ENCODE measurements at regions not wholly inside any gene's neighbourhood (a gene's known extent, or its start where the extent isn't known, plus 50 kb on each side); places are given as distances from the start of the nearest gene placed in this dataset.

- intact Hi-C loops (cut with micrococcal nuclease): no loop called here
- no peak overlapping the region for H2AFZ ChIP-seq (ENCODE audit: low read depth, low read length, poor library complexity, severe bottlenecking)
- ChIA-PET CTCF (no interaction called here), RAD21 (ENCODE audit: low non-redundant PET in 1 of 2, low total read pairs in 2 of 2, uncharacterized antibody in 2 of 2, unreplicated experiment in 2 of 2) (no interaction called here), POLR2A (no interaction called here)
- DNase-seq (ENCODE audit: low read depth, low spot score) (no peak), ATAC-seq (no peak)
- H3K4me3 ChIP-seq (replicated peaks in 1 of 2; ENCODE audit: low read depth in 1 of 2, low read length in 2 of 2): no peak overlapping the region
- TF ChIP-seq ZNF274 (IDR thresholded peaks at IDR 0.05; ENCODE audit: low read depth, low read length) (no peak), YY1 (IDR thresholded peaks at IDR 0.05; ENCODE audit: extremely low read depth, insufficient replicate concordance, low read depth, low read length) (no peak), SIN3A (IDR thresholded peaks at IDR 0.05; ENCODE audit: low read depth) (no peak), ELF1 (IDR thresholded peaks at IDR 0.05; ENCODE audit: borderline replicate concordance, low read depth) (no peak), ZFX (IDR thresholded peaks at IDR 0.05) (no peak), EGR1 (IDR thresholded peaks at IDR 0.05; ENCODE audit: low read depth) (no peak), CBX3 (IDR thresholded peaks at IDR 0.05; ENCODE audit: low read depth) (no peak), SRF (IDR thresholded peaks at IDR 0.05; ENCODE audit: low read depth) (no peak)
- TF ChIP-seq, protein P1, sequence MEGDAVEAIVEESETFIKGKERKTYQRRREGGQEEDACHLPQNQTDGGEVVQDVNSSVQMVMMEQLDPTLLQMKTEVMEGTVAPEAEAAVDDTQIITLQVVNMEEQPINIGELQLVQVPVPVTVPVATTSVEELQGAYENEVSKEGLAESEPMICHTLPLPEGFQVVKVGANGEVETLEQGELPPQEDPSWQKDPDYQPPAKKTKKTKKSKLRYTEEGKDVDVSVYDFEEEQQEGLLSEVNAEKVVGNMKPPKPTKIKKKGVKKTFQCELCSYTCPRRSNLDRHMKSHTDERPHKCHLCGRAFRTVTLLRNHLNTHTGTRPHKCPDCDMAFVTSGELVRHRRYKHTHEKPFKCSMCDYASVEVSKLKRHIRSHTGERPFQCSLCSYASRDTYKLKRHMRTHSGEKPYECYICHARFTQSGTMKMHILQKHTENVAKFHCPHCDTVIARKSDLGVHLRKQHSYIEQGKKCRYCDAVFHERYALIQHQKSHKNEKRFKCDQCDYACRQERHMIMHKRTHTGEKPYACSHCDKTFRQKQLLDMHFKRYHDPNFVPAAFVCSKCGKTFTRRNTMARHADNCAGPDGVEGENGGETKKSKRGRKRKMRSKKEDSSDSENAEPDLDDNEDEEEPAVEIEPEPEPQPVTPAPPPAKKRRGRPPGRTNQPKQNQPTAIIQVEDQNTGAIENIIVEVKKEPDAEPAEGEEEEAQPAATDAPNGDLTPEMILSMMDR (IDR thresholded peaks at IDR 0.05 in 2 of 3, conservative IDR thresholded peaks at IDR 0.05 in 1 of 3; ENCODE audit: borderline replicate concordance in 1 of 3, insufficient read depth in 1 of 3, low read depth in 2 of 3, low read length in 2 of 3): no peak
- no peak overlapping the region for H3K27ac ChIP-seq (ENCODE audit: low read depth, low read length)
- no peaks in the 10 kb centered on the region for H3K79me2 ChIP-seq (ENCODE audit: insufficient read depth, low read length)
- H3K9ac ChIP-seq (ENCODE audit: low read length): no peak overlapping the region
- BruUV-seq (replicated peaks): no TSS peak
- H4K20me1 ChIP-seq (ENCODE audit: insufficient read depth): no peaks in the 10 kb centered on the region
- peaks cover 0 to 4% of the 10 kb centered on the region in 2 experiments; a peak in 3 of 4 replicates for H3K4me1 ChIP-seq (ENCODE audit: control insufficient read depth in 1 of 2, insufficient read depth in 2 of 2, low read length in 2 of 2)
- no peak overlapping the region for H3K4me2 ChIP-seq (ENCODE audit: low read length)
- H3K27me3 ChIP-seq (ENCODE audit: insufficient read depth, low read length): no peaks in the 10 kb centered on the region
- H3K36me3 ChIP-seq (ENCODE audit: control insufficient read depth in 1 of 2, insufficient read depth in 2 of 2, low read length in 2 of 2): no peaks in the 10 kb centered on the region
- H3K9me2 ChIP-seq (ENCODE audit: insufficient read depth): no peaks in the 10 kb centered on the region
- H3K9me3 ChIP-seq (ENCODE audit: control insufficient read depth in 1 of 2, insufficient read depth in 1 of 2, low read depth in 1 of 2, low read length in 2 of 2): no peaks in the 10 kb centered on the region
These were observed 78.0 kb downstream of the RGS13 start for GRCh38 chr1:192713921-192714320.

GRCh38 chr1:192724670-192725069 lies 84.2 kb upstream of the RGS2 start:
- H3K9me3 ChIP-seq (ENCODE audit: control insufficient read depth in 1 of 2, insufficient read depth in 1 of 2, low read depth in 1 of 2, low read length in 2 of 2): no peaks in the 10 kb centered on the region
- no peak overlapping the region for H3K4me3 ChIP-seq (replicated peaks in 1 of 2; ENCODE audit: low read depth in 1 of 2, low read length in 2 of 2)
- H3K4me2 ChIP-seq (ENCODE audit: low read length): peak overlapping the region; percentile 20
- H3K79me2 ChIP-seq (ENCODE audit: insufficient read depth, low read length): no peaks in the 10 kb centered on the region
- H3K9ac ChIP-seq (ENCODE audit: low read length): no peak overlapping the region
- intact Hi-C loops (cut with micrococcal nuclease): no loop called here
- no TSS peak for BruUV-seq (replicated peaks)
- DNase-seq (ENCODE audit: low read depth, low spot score): no peak
- ATAC-seq: peak; percentile 22; the same call in 1 of the 2 replicates
- no peaks in the 10 kb centered on the region for H3K27me3 ChIP-seq (ENCODE audit: insufficient read depth, low read length)
- H3K4me1 ChIP-seq (ENCODE audit: control insufficient read depth in 1 of 2, insufficient read depth in 2 of 2, low read length in 2 of 2): peaks cover 0 to 7% of the 10 kb centered on the region in 2 experiments; a peak in 1 of 4 replicates
- H3K36me3 ChIP-seq (ENCODE audit: control insufficient read depth in 1 of 2, insufficient read depth in 2 of 2, low read length in 2 of 2): no peaks in the 10 kb centered on the region
- ChIA-PET RAD21 (ENCODE audit: low non-redundant PET in 1 of 2, low total read pairs in 2 of 2, uncharacterized antibody in 2 of 2, unreplicated experiment in 2 of 2) (no interaction called here), CTCF (no interaction called here), POLR2A (no interaction called here)
- no peaks in the 10 kb centered on the region for H4K20me1 ChIP-seq (ENCODE audit: insufficient read depth)
- no peak overlapping the region for H3K27ac ChIP-seq (ENCODE audit: low read depth, low read length)
- no peaks in the 10 kb centered on the region; the same call in 1 of the 2 replicates for H3K9me2 ChIP-seq (ENCODE audit: insufficient read depth)
- peak overlapping the region; percentile 14 for H2AFZ ChIP-seq (ENCODE audit: low read depth, low read length, poor library complexity, severe bottlenecking)
- TF ChIP-seq SP1 (IDR thresholded peaks at IDR 0.05; ENCODE audit: low read depth) (0 out of 2 replicates have a peak, but pooled peaks have one; percentile 17), RAD21 (IDR thresholded peaks at IDR 0.05; ENCODE audit: low read depth) (no peak), JUND (IDR thresholded peaks at IDR 0.05) (peak; percentile 8; the same call in 1 of the 2 replicates), ZBTB33 (IDR thresholded peaks at IDR 0.05; ENCODE audit: extremely low read depth, insufficient replicate concordance, low read length) (no peak), FOSL1 (IDR thresholded peaks at IDR 0.05; ENCODE audit: low read depth) (0 out of 2 replicates have a peak, but pooled peaks have one; percentile 35)
- TF ChIP-seq, protein P2, sequence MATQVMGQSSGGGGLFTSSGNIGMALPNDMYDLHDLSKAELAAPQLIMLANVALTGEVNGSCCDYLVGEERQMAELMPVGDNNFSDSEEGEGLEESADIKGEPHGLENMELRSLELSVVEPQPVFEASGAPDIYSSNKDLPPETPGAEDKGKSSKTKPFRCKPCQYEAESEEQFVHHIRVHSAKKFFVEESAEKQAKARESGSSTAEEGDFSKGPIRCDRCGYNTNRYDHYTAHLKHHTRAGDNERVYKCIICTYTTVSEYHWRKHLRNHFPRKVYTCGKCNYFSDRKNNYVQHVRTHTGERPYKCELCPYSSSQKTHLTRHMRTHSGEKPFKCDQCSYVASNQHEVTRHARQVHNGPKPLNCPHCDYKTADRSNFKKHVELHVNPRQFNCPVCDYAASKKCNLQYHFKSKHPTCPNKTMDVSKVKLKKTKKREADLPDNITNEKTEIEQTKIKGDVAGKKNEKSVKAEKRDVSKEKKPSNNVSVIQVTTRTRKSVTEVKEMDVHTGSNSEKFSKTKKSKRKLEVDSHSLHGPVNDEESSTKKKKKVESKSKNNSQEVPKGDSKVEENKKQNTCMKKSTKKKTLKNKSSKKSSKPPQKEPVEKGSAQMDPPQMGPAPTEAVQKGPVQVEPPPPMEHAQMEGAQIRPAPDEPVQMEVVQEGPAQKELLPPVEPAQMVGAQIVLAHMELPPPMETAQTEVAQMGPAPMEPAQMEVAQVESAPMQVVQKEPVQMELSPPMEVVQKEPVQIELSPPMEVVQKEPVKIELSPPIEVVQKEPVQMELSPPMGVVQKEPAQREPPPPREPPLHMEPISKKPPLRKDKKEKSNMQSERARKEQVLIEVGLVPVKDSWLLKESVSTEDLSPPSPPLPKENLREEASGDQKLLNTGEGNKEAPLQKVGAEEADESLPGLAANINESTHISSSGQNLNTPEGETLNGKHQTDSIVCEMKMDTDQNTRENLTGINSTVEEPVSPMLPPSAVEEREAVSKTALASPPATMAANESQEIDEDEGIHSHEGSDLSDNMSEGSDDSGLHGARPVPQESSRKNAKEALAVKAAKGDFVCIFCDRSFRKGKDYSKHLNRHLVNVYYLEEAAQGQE (IDR thresholded peaks at IDR 0.05; ENCODE audit: low read depth): no peak

All from HCT116 (cell line).